Ovary (tissue), 7 donors: ENCODE measurements at regions not wholly inside any gene's neighbourhood (a gene's known extent, or its start where the extent isn't known, plus 50 kb on each side); places are given as distances from the start of the nearest gene placed in this dataset.

Source experiments
- DNase-seq, 5 donors: peaks; one replicate each; pipeline ENCODE4 v3.0.0-alpha.2; 2019 to 2020
- H3K27ac ChIP-seq, 2 donors: fragments of 200-600 bp; one replicate each; pipeline versions ENCODE4 v1.5.1 to v1.8.0; 2019 to 2022
- H3K27me3 ChIP-seq: fragments of 200-600 bp; one replicate; pipeline ENCODE4 v1.8.0; 2022
- H3K36me3 ChIP-seq: fragments of 200-600 bp; sonication (generic); one replicate; pipeline ENCODE4 v1.5.1; 2019
- H3K4me1 ChIP-seq: one replicate; pipeline ENCODE4 v1.8.1; 2013; ENCODE audit warnings: mild to moderate bottlenecking, moderate library complexity; ENCODE audit not compliant: insufficient read depth
- H3K4me3 ChIP-seq: fragments of 200-600 bp; sonication (generic); one replicate; pipeline ENCODE4 v1.5.1; 2017
- H3K9me3 ChIP-seq, 2 donors: fragments of 200-600 bp in 1 of 2; sonication (generic) in 1 of 2; one replicate each; pipeline versions ENCODE4 v1.5.1 to v1.8.1; 2013 to 2019; ENCODE audit warnings: mild to moderate bottlenecking in 1 of 2, moderate library complexity in 1 of 2
- CTCF ChIP-seq, 3 donors: fragments of 450-650 bp in 2 of 3; fragments of 200-600 bp in 1 of 3; IDR thresholded peaks; one replicate each; pipeline versions ENCODE4 v1.5.1 to v1.8.0; 2016 to 2022; ENCODE audit warnings: antibody characterized with exemption in 3 of 3, mild to moderate bottlenecking in 1 of 3
- EP300 ChIP-seq: sonication (generic); formaldehyde crosslinking; IDR thresholded peaks from one replicate; pipeline ENCODE4 v1.6.1; 2017; ENCODE audit warnings: antibody characterized with exemption
- POLR2A ChIP-seq: fragments of 450-650 bp; IDR thresholded peaks from one replicate; pipeline ENCODE4 v1.6.1; 2017; ENCODE audit warnings: antibody characterized with exemption, mild to moderate bottlenecking, moderate library complexity
- WGBS, 3 donors: extraction: QIAGEN DNeasy Blood & Tissue Kit in 1 of 3; methylation state at CpG; one replicate each; pipeline versions ENCODE4 v1.1.5 to v1.1.7; 2013 to 2017; 5-methylcytosine and 5-hydroxymethylcytosine counted together
- intact Hi-C, 4 donors: fragments of 100-400 bp; cut with DNase I; formaldehyde crosslinking; loops; one replicate each; pipeline versions ENCODE4 v1.11.0 to v1.15.1; 2022 to 2023
- donor health status: DM: no; HTN: no; CAD: no; lungs with moderate emphysema.
- donor health status: DM: no; HTN: no; CAD: no.
- donor health status: Bipolar disorder and iron deficiency.
- donor health status: DM: no; HTN: no; CAD: no.
- donor health status: DM: yes; HTN: yes; CAD: no.

- H3K27me3 ChIP-seq: no peaks in the 10 kb centered on the region
- intact Hi-C loops: no loop called here
- peaks cover 15% of the 10 kb centered on the region for H3K4me1 ChIP-seq
- no peaks in the 10 kb centered on the region for H3K9me3 ChIP-seq
- 96 to 99% (median 97%) methylated on average over 2 of the region's 2 CpGs for WGBS, 3 donors
- TF ChIP-seq CTCF (IDR thresholded peaks at IDR 0.05) (no peak), EP300 (no peak), POLR2A (no peak)
- no peak overlapping the region for H3K27ac ChIP-seq
- no peaks in the 10 kb centered on the region for H3K36me3 ChIP-seq
- DNase-seq: no peak
- H3K4me3 ChIP-seq: no peak overlapping the region
These were observed 149.0 kb upstream of the DPH6 start for GRCh38 chr15:35695003-35695402.

- Histone ChIP-seq H3K4me1 (peaks cover 12% of the 10 kb centered on the region), H3K9me3 (no peaks in the 10 kb centered on the region), H3K27ac (no peak overlapping the region), H3K27me3 (no peaks in the 10 kb centered on the region), H3K36me3 (no peaks in the 10 kb centered on the region), H3K4me3 (no peak overlapping the region)
- no peak for DNase-seq
- intact Hi-C loops: no loop called here
- WGBS, 3 donors: 41 to 67% (median 55%) methylated on average over 5 of the region's 5 CpGs
- no peak for TF ChIP-seq EP300
- TF ChIP-seq CTCF (IDR thresholded peaks at IDR 0.05): no peak
- TF ChIP-seq POLR2A: no peak
These were observed 150.8 kb upstream of the DPH6 start for GRCh38 chr15:35696767-35697231.

GRCh38 chr15:35697549-35698299 lies 151.8 kb upstream of the DPH6 start:
- peak in 4 of 5 donors; percentile 32 to 57 (median 40) for DNase-seq
- TF ChIP-seq POLR2A (no peak), EP300 (no peak)
- H3K36me3 ChIP-seq: no peaks in the 10 kb centered on the region
- H3K27ac ChIP-seq: peak overlapping the region in 1 of 2 donors; percentile 16
- H3K9me3 ChIP-seq: no peaks in the 10 kb centered on the region
- peaks cover 12% of the 10 kb centered on the region for H3K4me1 ChIP-seq
- no peaks in the 10 kb centered on the region for H3K27me3 ChIP-seq
- 5 to 19% (median 11%) methylated on average over 8 of the region's 8 CpGs for WGBS, 3 donors
- intact Hi-C loops: no loop called here
- H3K4me3 ChIP-seq: no peak overlapping the region

GRCh38 chr15:35698331-35698730 lies 152.4 kb upstream of the DPH6 start:
- intact Hi-C loops: no loop called here
- 59 to 71% (median 61%) methylated on average over 4 of the region's 4 CpGs for WGBS, 3 donors

More at GRCh38 chr15:35698331-35698730, 152.4 kb upstream of the DPH6 start:
- no peak for DNase-seq
- Histone ChIP-seq H3K36me3 (no peaks in the 10 kb centered on the region), H3K4me1 (peaks cover 12% of the 10 kb centered on the region), H3K9me3 (no peaks in the 10 kb centered on the region), H3K4me3 (no peak overlapping the region), H3K27ac (peak overlapping the region in 1 of 2 donors; percentile 16), H3K27me3 (no peaks in the 10 kb centered on the region)
- TF ChIP-seq CTCF (IDR thresholded peaks at IDR 0.05) (no peak), POLR2A (no peak), EP300 (no peak)
